B cell (primary cell): ENCODE measurements at regions not wholly inside any gene's neighbourhood (a gene's known extent, or its start where the extent isn't known, plus 50 kb on each side); places are given as distances from the start of the nearest gene placed in this dataset.

ENCODE experiments used
- ATAC-seq: fragments of 200-7000 bp; cut with Tn5 transposase; one replicate; pipeline ENCODE4 v1.10.0; 2021; ENCODE audit warnings: low read depth, mild to moderate bottlenecking, moderate number of reproducible peaks, moderate library complexity
- CTCF ChIA-PET: fragments of 350-600 bp; sonication (Branson Sonifier 250); formaldehyde crosslinking; loops from one replicate; lab custom pipeline; 2021; ENCODE audit warnings: antibody characterized with exemption, inconsistent platforms; lab: Charles Lee
- POLR2A ChIA-PET: fragments of 350-600 bp; sonication (Branson Sonifier 250); formaldehyde crosslinking; loops from one replicate; lab custom pipeline; 2021; ENCODE audit warnings: antibody characterized with exemption; lab: Charles Lee
- DNase-seq: peaks from one replicate; pipeline ENCODE4 v3.0.0; 2013
- H2AFZ ChIP-seq: 2 replicates; pipeline ENCODE4 v1.6.1; 2012; ENCODE audit warnings: mild to moderate bottlenecking, low read depth, low read length; ENCODE audit not compliant: insufficient read depth, poor library complexity, severe bottlenecking
- H3K27ac ChIP-seq, 2 donors: 1 replicate in 1 of 2; 2 replicates in 1 of 2; pipeline ENCODE4 v1.5.1; 2012 to 2013; ENCODE audit warnings: low read length in 2 of 2, mild to moderate bottlenecking in 2 of 2, moderate library complexity in 1 of 2
- H3K27me3 ChIP-seq, 4 experiments: fragments of 200-600 bp in 1 of 4; sonication (generic) in 1 of 4; replicated peaks in 1 of 4; 1 replicate in 2 of 4; 2 replicates in 2 of 4; pipeline versions ENCODE4 v1.6.1 to v1.7.0; 2013 to 2016; ENCODE audit warnings: low read length in 3 of 4, mild to moderate bottlenecking in 2 of 4, mixed read lengths in 1 of 4, moderate library complexity in 1 of 4; ENCODE audit not compliant: insufficient read depth in 4 of 4, control insufficient read depth in 3 of 4; ENCODE audit errors: control extremely low read depth in 1 of 4
- H3K36me3 ChIP-seq, 2 experiments: replicated peaks in 1 of 2; 1 replicate in 1 of 2; 2 replicates in 1 of 2; pipeline versions ENCODE4 v1.6.1 to v1.7.1; 2013; ENCODE audit warnings: low read length in 1 of 2; ENCODE audit not compliant: insufficient read depth in 2 of 2, control insufficient read depth in 1 of 2; ENCODE audit errors: control extremely low read depth in 1 of 2, extremely low read depth in 1 of 2
- H3K4me1 ChIP-seq, 2 donors: fragments of 200-600 bp in 1 of 2; sonication (generic) in 1 of 2; 1 replicate in 1 of 2; 2 replicates in 1 of 2; pipeline versions ENCODE4 v1.5.1 to v1.6.1; 2013 to 2017; ENCODE audit warnings: low read length in 2 of 2; ENCODE audit not compliant: control insufficient read depth in 2 of 2, insufficient read depth in 2 of 2
- H3K4me2 ChIP-seq: replicated peaks from 2 replicates; pipeline ENCODE3; 2012; ENCODE audit warnings: mild to moderate bottlenecking, low read depth, low read length; ENCODE audit not compliant: poor library complexity, severe bottlenecking
- H3K4me3 ChIP-seq, 5 experiments: fragments of 200-600 bp in 1 of 5; sonication (generic) in 1 of 5; 1 replicate in 3 of 5; 2 replicates in 2 of 5; pipeline versions ENCODE4 v1.5.1 to v1.7.0; 2011 to 2016; ENCODE audit warnings: low read length in 4 of 5, mild to moderate bottlenecking in 4 of 5, low read depth in 2 of 5, control low read depth in 1 of 5, moderate library complexity in 1 of 5; ENCODE audit not compliant: insufficient read depth in 1 of 5; ENCODE audit errors: control extremely low read depth in 1 of 5, extremely low read depth in 1 of 5
- H3K79me2 ChIP-seq: fragments of 200-600 bp; sonication (generic); one replicate; pipeline ENCODE4 v1.6.0; 2016; ENCODE audit warnings: low read length; ENCODE audit not compliant: control insufficient read depth, insufficient read depth
- H3K9ac ChIP-seq: fragments of 200-600 bp; sonication (generic); 2 replicates; pipeline ENCODE4 v1.6.1; 2017; ENCODE audit warnings: mild to moderate bottlenecking, low read length, moderate library complexity
- H3K9me3 ChIP-seq, 3 donors: one replicate each; pipeline versions ENCODE4 v1.6.1 to v1.7.1; 2013; ENCODE audit warnings: low read length in 2 of 3; ENCODE audit not compliant: control insufficient read depth in 2 of 3, insufficient read depth in 1 of 3; ENCODE audit errors: control extremely low read depth in 1 of 3
- H4K20me1 ChIP-seq: 2 replicates; pipeline ENCODE4 v1.6.0; 2012; ENCODE audit warnings: mild to moderate bottlenecking, low read length; ENCODE audit not compliant: insufficient read depth, control insufficient read depth, poor library complexity, severe bottlenecking
- H3K27ac Mint-ChIP-seq: one replicate; pipeline ENCODE4 v1.8.0; 2021; ENCODE audit warnings: mixed read lengths
- H3K27me3 Mint-ChIP-seq: one replicate; pipeline ENCODE4 v1.8.0; 2021; ENCODE audit warnings: mixed read lengths
- H3K4me1 Mint-ChIP-seq: one replicate; pipeline ENCODE4 v1.8.0; 2021; ENCODE audit warnings: mixed read lengths
- H3K4me3 Mint-ChIP-seq: one replicate; pipeline ENCODE4 v1.8.0; 2021; ENCODE audit warnings: mixed read lengths
- H3K9me3 Mint-ChIP-seq: one replicate; pipeline ENCODE4 v1.8.0; 2022; ENCODE audit warnings: mixed read lengths; ENCODE audit not compliant: insufficient read depth
- CTCF ChIP-seq: fragments of 200-600 bp; IDR thresholded peaks from one replicate; pipeline ENCODE4 v1.8.0; 2022; ENCODE audit warnings: antibody characterized with exemption, mild to moderate bottlenecking
- EZH2 ChIP-seq: IDR thresholded peaks from 2 replicates; pipeline ENCODE4 v1.6.1; 2012; ENCODE audit warnings: borderline replicate concordance, low read depth, mild to moderate bottlenecking, moderate library complexity, low read length; ENCODE audit not compliant: insufficient read depth, poor library complexity, severe bottlenecking
- WGBS: methylation state at CpG from one replicate; pipeline ENCODE4 v1.1.5; 2013; ENCODE audit warnings: missing lambda C conversion rate; ENCODE audit not compliant: insufficient coverage; 5-methylcytosine and 5-hydroxymethylcytosine counted together
- intact Hi-C: fragments of 100-400 bp; cut with micrococcal nuclease; formaldehyde crosslinking; loops from one replicate; pipeline ENCODE4 v1.10.0; 2022

DNA sequence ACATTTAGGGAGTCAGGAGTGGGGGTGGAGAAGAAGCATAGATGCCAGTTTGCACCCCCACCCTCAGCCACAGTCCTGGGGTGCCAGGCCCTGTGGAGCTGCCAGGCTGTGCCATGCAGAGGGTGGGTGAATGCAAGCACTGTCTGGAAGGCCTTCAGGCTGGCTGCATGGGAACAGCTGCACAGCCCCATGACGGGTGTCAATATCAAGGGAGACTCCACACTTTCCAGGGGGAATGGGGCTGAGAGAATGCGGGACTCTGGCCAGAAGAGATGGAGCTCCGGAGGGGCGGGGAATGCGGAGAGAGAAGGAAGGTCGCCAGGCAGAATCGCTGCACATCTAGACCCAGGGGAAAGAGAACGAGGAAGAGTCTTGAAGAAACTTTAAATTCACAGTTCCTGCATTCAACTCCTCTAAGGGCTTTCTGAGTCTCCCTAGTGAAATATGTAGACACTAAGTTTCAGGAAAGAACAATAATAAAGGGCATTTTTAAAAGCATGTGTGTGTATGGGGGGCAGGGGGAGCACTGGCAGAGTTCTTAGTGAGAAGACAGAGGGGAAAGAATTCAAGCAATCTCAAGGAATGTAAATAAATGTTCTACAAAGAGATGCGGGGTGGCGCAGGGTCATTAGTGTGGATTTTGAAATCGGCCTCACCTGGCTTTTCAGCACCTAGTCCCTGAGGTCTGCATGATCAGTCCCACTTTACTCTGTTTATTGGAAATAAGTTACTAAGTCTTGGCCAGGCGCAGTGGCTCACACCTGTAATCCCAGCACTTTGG, 59.1 kb downstream of the BOD1 start:
- POLR2A ChIA-PET = no interaction called here
- no peak overlapping the region for H3K9ac ChIP-seq
- peaks cover 24% of the 10 kb centered on the region for H3K27me3 Mint-ChIP-seq
- DNase-seq (no peak), ATAC-seq (no peak)
- H3K27ac Mint-ChIP-seq = no peak overlapping the region
- H3K27me3 ChIP-seq = no peaks in the 10 kb centered on the region
- intact Hi-C loops = no loop called here
- no peak overlapping the region for H3K4me3 ChIP-seq
- peaks cover 0 to 13% (median 9%) of the 10 kb centered on the region in 3 donors for H3K9me3 ChIP-seq
- H2AFZ ChIP-seq = no peak overlapping the region
- H3K4me1 ChIP-seq = no peaks in the 10 kb centered on the region
- no peaks in the 10 kb centered on the region for H3K36me3 ChIP-seq
- H3K27ac ChIP-seq = no peak overlapping the region
- no peaks in the 10 kb centered on the region for H3K79me2 ChIP-seq
- no peak overlapping the region for H3K4me3 Mint-ChIP-seq
- CTCF ChIA-PET = interaction anchor here (0.6 to 1.3 kb wide), 3 partner anchors 14 to 17 kb away, joined by 3 to 4 read pairs (median 3); no protein-coding TSS in a partner anchor
- H3K9me3 Mint-ChIP-seq = peaks cover 14% of the 10 kb centered on the region
- no peaks in the 10 kb centered on the region for H4K20me1 ChIP-seq
- H3K4me2 ChIP-seq = no peak overlapping the region
- no peak for TF ChIP-seq CTCF
- TF ChIP-seq EZH2 = no peak
- no peaks in the 10 kb centered on the region for H3K4me1 Mint-ChIP-seq
- 83% methylated on average over 8 of the region's 12 CpGs for WGBS
